GM23248 (cell line): ENCODE measurements at regions not wholly inside any gene's neighbourhood (a gene's known extent, or its start where the extent isn't known, plus 50 kb on each side); places are given as distances from the start of the nearest gene placed in this dataset.

ENCODE experiments used
- EZH2 ChIP-seq: fragments of 200-600 bp; sonication (generic); IDR thresholded peaks from 2 replicates; pipeline ENCODE4 v1.6.1; 2018; ENCODE audit warnings: antibody characterized with exemption, mild to moderate bottlenecking; ENCODE audit not compliant: insufficient read depth, poor library complexity, severe bottlenecking
- EZH2phosphoT487 ChIP-seq: fragments of 200-600 bp; sonication (generic); IDR thresholded peaks from 2 replicates; pipeline ENCODE4 v1.6.1; 2018; ENCODE audit warnings: antibody characterized with exemption, moderate library complexity, mild to moderate bottlenecking, low read depth; ENCODE audit not compliant: insufficient read depth

GRCh38 chr12:67919406-67919805 is 69.8 kb upstream of the IFNG-AS1 start:
- TF ChIP-seq EZH2 (no peak), EZH2phosphoT487 (no peak)
